ENCODE measurements at regions not wholly inside any gene's neighbourhood (a gene's known extent, or its start where the extent isn't known, plus 50 kb on each side); places are given as distances from the start of the nearest gene placed in this dataset.

GRCh38 chr14:44775248-44775647 lies 186.5 kb downstream of the KLHL28 start:
- TF ChIP-seq CTCF (conservative IDR thresholded peaks at IDR 0.05; ENCODE audit: low read depth, low read length) (no peak), CHD1 (IDR thresholded peaks at IDR 0.05; ENCODE audit: low read depth, low read length) (no peak), RFX5 (IDR thresholded peaks at IDR 0.05; ENCODE audit: low read depth, low read length) (no peak), POLR2A (IDR thresholded peaks at IDR 0.05; ENCODE audit: low read depth, low read length) (no peak), BHLHE40 (IDR thresholded peaks at IDR 0.05; ENCODE audit: low read depth, low read length) (no peak), RAD21 (IDR thresholded peaks at IDR 0.05; ENCODE audit: low read length) (no peak)

All from IMR-90 (cell line).